NB4 (cell line): ENCODE measurements at regions not wholly inside any gene's neighbourhood (a gene's known extent, or its start where the extent isn't known, plus 50 kb on each side); places are given as distances from the start of the nearest gene placed in this dataset.

Experiments used
- CTCF ChIP-seq: IDR thresholded peaks from one replicate; pipeline ENCODE4 v1.5.1; 2012; ENCODE audit warnings: low read depth, low read length
- MAX ChIP-seq: IDR thresholded peaks from 2 replicates; pipeline ENCODE4 v1.6.1; 2011; ENCODE audit warnings: low read depth, low read length
- POLR2A ChIP-seq: IDR thresholded peaks from 2 replicates; pipeline ENCODE4 v1.6.1; 2011; ENCODE audit warnings: mild to moderate bottlenecking; ENCODE audit not compliant: insufficient read length; ENCODE audit errors: extremely low read depth

- TF ChIP-seq CTCF (peak; percentile 54), POLR2A (no peak), MAX (no peak)
These were observed 575.8 kb downstream of the TOX3 start for GRCh38 chr16:51971184-51971583.
